ENCODE measurements at regions not wholly inside any gene's neighbourhood (a gene's known extent, or its start where the extent isn't known, plus 50 kb on each side); places are given as distances from the start of the nearest gene placed in this dataset.
"Not testable (repeated sequence)": the region's sequence is repeated elsewhere in the genome, so short reads cannot be mapped to it uniquely, and the experiment has no call there.

DNA sequence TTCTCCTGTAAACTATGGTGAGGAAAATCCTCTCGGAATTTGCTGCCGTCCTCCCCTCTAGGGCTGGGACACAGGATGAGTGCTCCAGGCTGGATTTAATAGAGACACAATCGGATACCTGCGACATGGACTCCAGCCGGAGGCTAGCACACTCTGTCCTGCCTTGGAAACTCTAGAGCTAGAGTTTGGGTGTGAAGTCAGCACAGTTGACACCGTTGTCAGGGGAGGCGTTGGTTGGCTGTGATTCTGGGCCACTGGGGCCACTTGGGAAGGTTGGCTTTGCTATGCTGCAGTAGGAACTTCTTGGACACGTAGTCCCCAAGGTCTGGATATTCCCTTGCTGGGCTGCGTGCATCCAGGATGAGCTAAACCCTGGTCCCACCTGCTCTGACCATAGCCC, 169.4 kb downstream of the NRN1 start:
- no peak for TF ChIP-seq EZH2 (IDR thresholded peaks at IDR 0.05; ENCODE audit: insufficient read depth, low read length)
- TF ChIP-seq, protein P1, sequence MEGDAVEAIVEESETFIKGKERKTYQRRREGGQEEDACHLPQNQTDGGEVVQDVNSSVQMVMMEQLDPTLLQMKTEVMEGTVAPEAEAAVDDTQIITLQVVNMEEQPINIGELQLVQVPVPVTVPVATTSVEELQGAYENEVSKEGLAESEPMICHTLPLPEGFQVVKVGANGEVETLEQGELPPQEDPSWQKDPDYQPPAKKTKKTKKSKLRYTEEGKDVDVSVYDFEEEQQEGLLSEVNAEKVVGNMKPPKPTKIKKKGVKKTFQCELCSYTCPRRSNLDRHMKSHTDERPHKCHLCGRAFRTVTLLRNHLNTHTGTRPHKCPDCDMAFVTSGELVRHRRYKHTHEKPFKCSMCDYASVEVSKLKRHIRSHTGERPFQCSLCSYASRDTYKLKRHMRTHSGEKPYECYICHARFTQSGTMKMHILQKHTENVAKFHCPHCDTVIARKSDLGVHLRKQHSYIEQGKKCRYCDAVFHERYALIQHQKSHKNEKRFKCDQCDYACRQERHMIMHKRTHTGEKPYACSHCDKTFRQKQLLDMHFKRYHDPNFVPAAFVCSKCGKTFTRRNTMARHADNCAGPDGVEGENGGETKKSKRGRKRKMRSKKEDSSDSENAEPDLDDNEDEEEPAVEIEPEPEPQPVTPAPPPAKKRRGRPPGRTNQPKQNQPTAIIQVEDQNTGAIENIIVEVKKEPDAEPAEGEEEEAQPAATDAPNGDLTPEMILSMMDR (IDR thresholded peaks at IDR 0.05; ENCODE audit: insufficient read depth, low read depth, low read length), result no peak
- no peaks in the 10 kb centered on the region for H4K20me1 ChIP-seq (ENCODE audit: insufficient read depth, low read length)
- H3K4me1 ChIP-seq (ENCODE audit: insufficient read depth, low read length), result no peaks in the 10 kb centered on the region
- H2AFZ ChIP-seq (ENCODE audit: low read depth, low read length), result no peak overlapping the region
- no peak for FAIRE-seq
- H3K27me3 ChIP-seq (ENCODE audit: insufficient read depth, low read length), result no peaks in the 10 kb centered on the region
- H3K27ac Mint-ChIP-seq (ENCODE audit: unreplicated experiment), result no peak overlapping the region
- H3K79me2 ChIP-seq (ENCODE audit: insufficient read depth, low read length), result no peaks in the 10 kb centered on the region
- H3K4me1 Mint-ChIP-seq (ENCODE audit: low read depth, unreplicated experiment), result no peaks in the 10 kb centered on the region
- H3K4me3 ChIP-seq (ENCODE audit: insufficient read depth, low read depth, low read length), result no peak overlapping the region
- H3K9ac ChIP-seq (ENCODE audit: low read length), result no peak overlapping the region
- no peak overlapping the region for H3K4me3 Mint-ChIP-seq (ENCODE audit: unreplicated experiment)
- no peaks in the 10 kb centered on the region for H3K9me3 ChIP-seq (ENCODE audit: insufficient read depth, low read depth, low read length)
- H3K36me3 Mint-ChIP-seq (ENCODE audit: low read depth, unreplicated experiment), result no peaks in the 10 kb centered on the region
- H3K27me3 Mint-ChIP-seq (ENCODE audit: low read depth, unreplicated experiment), result peaks cover 40% of the 10 kb centered on the region
- no peak overlapping the region for H3K4me2 ChIP-seq (ENCODE audit: low read length)
- H3K9me3 Mint-ChIP-seq (ENCODE audit: unreplicated experiment), result peaks cover 6% of the 10 kb centered on the region
- H3K36me3 ChIP-seq (ENCODE audit: insufficient read depth, low read length), result no peaks in the 10 kb centered on the region
- no peak overlapping the region for H3K27ac ChIP-seq (ENCODE audit: low read depth, low read length)
- no peak for DNase-seq (ENCODE audit: low read depth)

DNA sequence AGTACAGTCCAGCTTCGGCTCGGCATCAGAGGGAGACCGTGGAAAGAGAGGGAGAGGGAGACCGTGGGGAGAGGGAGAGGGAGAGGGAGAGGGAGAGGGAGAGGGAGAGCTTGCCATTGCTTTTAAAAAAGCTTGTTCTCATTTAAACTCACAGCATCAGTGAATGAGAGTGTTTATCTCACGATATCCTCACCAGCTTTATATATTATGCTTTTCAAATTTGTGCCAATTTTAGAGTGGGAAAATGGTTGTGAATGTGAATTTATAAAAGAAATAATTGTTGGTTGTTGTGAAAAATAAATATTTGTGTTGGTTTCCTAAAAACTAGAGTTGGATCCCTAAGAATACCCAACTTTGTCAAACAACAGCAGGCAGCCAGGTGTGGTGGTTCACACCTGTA, 170.1 kb downstream of the NRN1 start:
- H3K9me3 Mint-ChIP-seq (ENCODE audit: unreplicated experiment); FAIRE-seq: not testable (repeated sequence)

DNA sequence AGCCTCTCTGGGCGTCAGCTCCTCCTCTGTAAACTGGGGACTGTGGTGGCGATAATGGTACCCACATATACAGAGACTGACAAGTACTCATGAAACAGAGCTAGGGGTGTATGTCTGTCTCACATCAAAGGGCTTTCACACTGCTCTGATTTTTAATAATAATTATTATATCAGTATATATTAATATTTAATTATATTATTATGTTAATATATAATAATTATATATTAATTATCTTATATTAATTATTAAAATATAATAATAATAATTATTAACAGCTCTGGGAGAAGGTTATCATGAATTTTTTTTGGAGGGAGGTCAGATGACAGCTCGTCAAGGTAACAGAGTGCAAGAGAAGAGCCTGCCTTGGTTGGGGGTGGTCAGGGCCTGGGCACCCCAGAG, 173.6 kb downstream of the NRN1 start:
- Mint-ChIP-seq H3K4me1 (ENCODE audit: low read depth, unreplicated experiment) (no peaks in the 10 kb centered on the region), H3K9me3 (ENCODE audit: unreplicated experiment) (peaks cover 3% of the 10 kb centered on the region), H3K27ac (ENCODE audit: unreplicated experiment) (no peak overlapping the region), H3K4me3 (ENCODE audit: unreplicated experiment) (no peak overlapping the region), H3K27me3 (ENCODE audit: low read depth, unreplicated experiment) (peaks cover 27% of the 10 kb centered on the region), H3K36me3 (ENCODE audit: low read depth, unreplicated experiment) (no peaks in the 10 kb centered on the region)
- Histone ChIP-seq H3K4me2 (ENCODE audit: low read length) (no peak overlapping the region), H3K27ac (ENCODE audit: low read depth, low read length) (no peak overlapping the region), H3K79me2 (ENCODE audit: insufficient read depth, low read length) (no peaks in the 10 kb centered on the region), H3K9me3 (ENCODE audit: insufficient read depth, low read depth, low read length) (no peaks in the 10 kb centered on the region), H3K9ac (ENCODE audit: low read length) (no peak overlapping the region), H3K4me1 (ENCODE audit: insufficient read depth, low read length) (no peaks in the 10 kb centered on the region), H3K36me3 (ENCODE audit: insufficient read depth, low read length) (no peaks in the 10 kb centered on the region), H4K20me1 (ENCODE audit: insufficient read depth, low read length) (no peaks in the 10 kb centered on the region), H2AFZ (ENCODE audit: low read depth, low read length) (no peak overlapping the region), H3K27me3 (ENCODE audit: insufficient read depth, low read length) (no peaks in the 10 kb centered on the region), H3K4me3 (ENCODE audit: insufficient read depth, low read depth, low read length) (no peak overlapping the region)
- DNase-seq (ENCODE audit: low read depth) (no peak), FAIRE-seq (no peak)
- TF ChIP-seq, protein P1 (IDR thresholded peaks at IDR 0.05; ENCODE audit: insufficient read depth, low read depth, low read length), result no peak
- no peak for TF ChIP-seq EZH2 (IDR thresholded peaks at IDR 0.05; ENCODE audit: insufficient read depth, low read length)

More for the DNA sequence above, 170.1 kb downstream of the NRN1 start:
- not testable (repeated sequence) for H3K27me3 ChIP-seq (ENCODE audit: insufficient read depth, low read length); H3K9me3 ChIP-seq (ENCODE audit: insufficient read depth, low read depth, low read length); H3K4me3 ChIP-seq (ENCODE audit: insufficient read depth, low read depth, low read length); H3K36me3 Mint-ChIP-seq (ENCODE audit: low read depth, unreplicated experiment); H3K36me3 ChIP-seq (ENCODE audit: insufficient read depth, low read length); H4K20me1 ChIP-seq (ENCODE audit: insufficient read depth, low read length); H3K4me2 ChIP-seq (ENCODE audit: low read length); H3K27ac Mint-ChIP-seq (ENCODE audit: unreplicated experiment); H2AFZ ChIP-seq (ENCODE audit: low read depth, low read length); H3K27ac ChIP-seq (ENCODE audit: low read depth, low read length); H3K9ac ChIP-seq (ENCODE audit: low read length); H3K4me1 ChIP-seq (ENCODE audit: insufficient read depth, low read length); DNase-seq (ENCODE audit: low read depth); H3K79me2 ChIP-seq (ENCODE audit: insufficient read depth, low read length); H3K4me3 Mint-ChIP-seq (ENCODE audit: unreplicated experiment); H3K4me1 Mint-ChIP-seq (ENCODE audit: low read depth, unreplicated experiment)
- H3K27me3 Mint-ChIP-seq (ENCODE audit: low read depth, unreplicated experiment), result peaks cover 41% of the 10 kb centered on the region
